ENCODE measurements at regions not wholly inside any gene's neighbourhood (a gene's known extent, or its start where the extent isn't known, plus 50 kb on each side); places are given as distances from the start of the nearest gene placed in this dataset.

GRCh38 chr9:129270903-129271431 lies 92.9 kb upstream of the IER5L start:
- H3K79me2 ChIP-seq (ENCODE audit: control insufficient read depth, insufficient read depth, low read length): no peaks in the 10 kb centered on the region
- dilution Hi-C loops (cut with MboI; ENCODE audit: extremely low pct_ligation_motif_present, low sequenced_read_pairs): no loop called here
- H3K27me3 ChIP-seq (ENCODE audit: control insufficient read depth in 2 of 2, insufficient read depth in 2 of 2, low read length in 2 of 2): peaks cover 2 to 6% of the 10 kb centered on the region in 2 experiments
- BruUV-seq (replicated peaks): no TSS peak
- intact Hi-C loops (cut with micrococcal nuclease): loop anchor here (1.0 kb wide), 1 partner anchor 11 kb away; no protein-coding TSS in a partner anchor
- H3K9me3 ChIP-seq (replicated peaks; ENCODE audit: control insufficient read depth, insufficient read depth, low read length): no peaks in the 10 kb centered on the region
- H2AFZ ChIP-seq (ENCODE audit: low read depth, low read length): no peak overlapping the region
- FAIRE-seq: no peak
- H3K36me3 ChIP-seq (ENCODE audit: control insufficient read depth in 2 of 2, extremely low read depth in 1 of 2, insufficient read depth in 2 of 2, low read length in 2 of 2): no peaks in the 10 kb centered on the region
- no peaks in the 10 kb centered on the region for H4K20me1 ChIP-seq (replicated peaks; ENCODE audit: control insufficient read depth, extremely low read depth, insufficient read depth, low read length)
- ChIA-PET POLR2A (interaction anchor here (0.6 to 0.7 kb wide), 2 partner anchors 170 to 420 kb away, joined by 3 to 4 read pairs; no protein-coding TSS in a partner anchor), CTCF (no interaction called here)
- DNase-seq (ENCODE audit: low read depth, low spot score): no peak
- no peak overlapping the region for H3K4me3 ChIP-seq (replicated peaks in 1 of 3; ENCODE audit: insufficient read depth in 1 of 3, low read depth in 1 of 3, low read length in 3 of 3)
- no peak overlapping the region for H3K27ac ChIP-seq (ENCODE audit: insufficient read depth, low read depth, low read length)
- H3K4me2 ChIP-seq (ENCODE audit: insufficient read depth, low read length): no peak overlapping the region
- H3K9me1 ChIP-seq (replicated peaks; ENCODE audit: control insufficient read depth, extremely low read depth, insufficient read depth, low read length): no peaks in the 10 kb centered on the region
- TF ChIP-seq POLR2A (IDR thresholded peaks at IDR 0.05; ENCODE audit: low read depth, low read length) (no peak), JUN (IDR thresholded peaks at IDR 0.05; ENCODE audit: borderline replicate concordance, insufficient read depth, insufficient read length, low read depth) (no peak), GATA2 (IDR thresholded peaks at IDR 0.05; ENCODE audit: insufficient read depth, insufficient read length, low read depth, low read length) (no peak), MYC (IDR thresholded peaks at IDR 0.05; ENCODE audit: low read depth, low read length) (no peak), FOS (IDR thresholded peaks at IDR 0.05; ENCODE audit: borderline replicate concordance, insufficient read depth, low read length) (no peak), POLR2AphosphoS5 (IDR thresholded peaks at IDR 0.05; ENCODE audit: insufficient read depth, low read depth, low read length) (no peak), CTCF (IDR thresholded peaks at IDR 0.05; ENCODE audit: extremely low read depth in 1 of 2, insufficient read depth in 1 of 2, low read depth in 1 of 2, low read length in 2 of 2) (no peak), MAX (IDR thresholded peaks at IDR 0.05; ENCODE audit: insufficient read depth, insufficient read length) (no peak), EZH2 (IDR thresholded peaks at IDR 0.05; ENCODE audit: borderline replicate concordance, low read depth, low read length, severe bottlenecking) (no peak)
- no peak overlapping the region for H3K9ac ChIP-seq (replicated peaks; ENCODE audit: extremely low read depth, insufficient read depth, low read length)
- no peaks in the 10 kb centered on the region for H3K4me1 ChIP-seq (ENCODE audit: control insufficient read depth, extremely low read depth, insufficient read depth, low read length)

Measured in endothelial cell of umbilical vein (primary cell).